ENCODE measurements at regions not wholly inside any gene's neighbourhood (a gene's known extent, or its start where the extent isn't known, plus 50 kb on each side); places are given as distances from the start of the nearest gene placed in this dataset.

DNA sequence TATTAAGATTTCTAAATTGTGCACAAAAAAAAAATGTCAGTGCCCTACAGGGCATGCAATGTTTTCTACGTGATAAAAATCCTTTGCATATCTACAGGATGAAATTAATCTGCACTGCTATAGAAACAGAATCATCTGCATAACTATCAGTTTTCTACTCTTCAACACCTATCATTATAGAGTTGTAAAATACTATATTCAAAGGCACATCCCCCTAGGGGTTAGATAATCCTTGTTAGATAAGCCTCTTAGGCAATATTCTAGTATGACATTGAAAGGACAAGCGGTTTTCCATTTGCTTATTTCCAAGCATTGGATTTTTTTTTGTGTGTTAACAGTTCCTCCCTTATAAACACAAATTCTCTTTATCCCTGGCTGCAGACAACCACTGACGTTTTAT lies 98.7 kb upstream of the LAMA2 start:
- Histone ChIP-seq H4K20me1 (ENCODE audit: insufficient read depth) (no peaks in the 10 kb centered on the region), H3K79me2 (ENCODE audit: insufficient read depth) (no peaks in the 10 kb centered on the region), H3K9me3 (ENCODE audit: low read depth) (no peaks in the 10 kb centered on the region), H2AFZ (no peak overlapping the region), H3K4me1 (ENCODE audit: insufficient read depth) (no peaks in the 10 kb centered on the region), H3K27ac (no peak overlapping the region), H3F3A (ENCODE audit: insufficient read depth) (no peaks in the 10 kb centered on the region), H3K4me2 (ENCODE audit: unreplicated experiment) (no peak overlapping the region), H3K36me3 (ENCODE audit: low read depth) (no peaks in the 10 kb centered on the region), H3K27me3 (replicated peaks; ENCODE audit: insufficient read depth) (no peaks in the 10 kb centered on the region), H3K9ac (no peak overlapping the region), H3K9me2 (ENCODE audit: insufficient read depth) (0 out of 2 replicates have a peak, but pooled peaks cover 3% of the 10 kb centered on the region), H3K4me3 (no peak overlapping the region)
- no peak for DNase-seq
- in situ Hi-C loops (cut with MboI) = no loop called here
- TF ChIP-seq EZH2 (IDR thresholded peaks at IDR 0.05; ENCODE audit: insufficient read depth, poor library complexity, severe bottlenecking) (no peak), EZH2phosphoT487 (IDR thresholded peaks at IDR 0.05; ENCODE audit: insufficient read depth, low read depth) (no peak)
- WGBS, 2 experiments (ENCODE audit: low coverage in 1 of 2, low lambda C conversion rate in 2 of 2, missing lambda C conversion rate in 2 of 2) = 41 to 43% methylated on average over 3 of the region's 3 CpGs

DNA sequence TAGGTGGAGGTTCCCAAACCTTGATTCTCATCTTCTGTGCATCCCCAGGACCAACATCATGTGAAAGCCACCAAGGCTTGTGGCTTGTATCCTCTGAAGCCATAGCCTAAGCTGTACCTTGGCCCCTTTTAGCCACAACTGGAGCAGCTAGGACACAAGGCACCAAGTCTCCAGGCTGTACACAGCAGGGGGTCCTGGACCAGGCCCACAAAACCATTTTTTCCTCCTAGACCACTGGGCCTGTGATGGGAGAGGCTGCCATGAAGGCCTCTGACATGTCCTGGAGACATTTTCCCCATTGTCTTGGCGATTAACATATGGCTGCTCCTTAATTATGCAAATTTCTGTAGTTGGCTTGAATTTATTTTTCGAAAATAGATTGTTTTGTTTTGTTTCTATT lies 114.8 kb upstream of the LAMA2 start:
- in situ Hi-C loops (cut with MboI) = no loop called here
- no peaks in the 10 kb centered on the region for H3K36me3 ChIP-seq (ENCODE audit: low read depth)
- no peaks in the 10 kb centered on the region for H3K79me2 ChIP-seq (ENCODE audit: insufficient read depth)
- no peak overlapping the region for H3K9ac ChIP-seq
- no peak overlapping the region for H2AFZ ChIP-seq
- H3K4me2 ChIP-seq (ENCODE audit: unreplicated experiment) = no peak overlapping the region
- H3K27me3 ChIP-seq (replicated peaks; ENCODE audit: insufficient read depth) = no peaks in the 10 kb centered on the region
- H3K9me2 ChIP-seq (ENCODE audit: insufficient read depth) = no peaks in the 10 kb centered on the region
- TF ChIP-seq EZH2phosphoT487 (IDR thresholded peaks at IDR 0.05; ENCODE audit: insufficient read depth, low read depth) = no peak
- no peak for TF ChIP-seq EZH2 (IDR thresholded peaks at IDR 0.05; ENCODE audit: insufficient read depth, poor library complexity, severe bottlenecking)
- no peak overlapping the region for H3K4me3 ChIP-seq
- no peaks in the 10 kb centered on the region for H3K4me1 ChIP-seq (ENCODE audit: insufficient read depth)
- 17 to 20% methylated on average over 2 of the region's 2 CpGs for WGBS, 2 experiments (ENCODE audit: low coverage in 1 of 2, low lambda C conversion rate in 2 of 2, missing lambda C conversion rate in 2 of 2)
- DNase-seq = no peak
- no peak overlapping the region for H3K27ac ChIP-seq
- H4K20me1 ChIP-seq (ENCODE audit: insufficient read depth) = no peaks in the 10 kb centered on the region
- H3F3A ChIP-seq (ENCODE audit: insufficient read depth) = no peaks in the 10 kb centered on the region
- no peaks in the 10 kb centered on the region for H3K9me3 ChIP-seq (ENCODE audit: low read depth)

DNA sequence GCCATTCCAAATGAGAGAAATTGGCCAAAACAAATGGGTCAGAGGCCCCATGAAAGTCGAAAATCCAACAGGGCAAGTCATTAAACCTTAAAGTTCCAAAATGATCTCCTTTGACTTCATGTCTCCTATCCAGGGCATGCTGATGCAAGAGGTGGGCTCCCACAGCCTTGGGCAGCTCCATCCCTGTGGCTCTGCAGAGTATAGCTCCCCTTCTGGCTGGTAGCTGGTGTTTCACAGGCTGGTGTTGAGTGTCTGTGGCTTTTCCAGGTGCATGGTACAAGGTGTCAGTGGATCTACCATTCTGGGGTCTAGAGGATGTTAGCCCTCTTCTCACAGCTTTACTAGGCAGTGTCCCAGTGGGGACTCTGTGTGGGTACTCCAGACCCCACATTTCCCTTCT lies 115.2 kb upstream of the LAMA2 start:
- in situ Hi-C loops (cut with MboI) = no loop called here

DNA sequence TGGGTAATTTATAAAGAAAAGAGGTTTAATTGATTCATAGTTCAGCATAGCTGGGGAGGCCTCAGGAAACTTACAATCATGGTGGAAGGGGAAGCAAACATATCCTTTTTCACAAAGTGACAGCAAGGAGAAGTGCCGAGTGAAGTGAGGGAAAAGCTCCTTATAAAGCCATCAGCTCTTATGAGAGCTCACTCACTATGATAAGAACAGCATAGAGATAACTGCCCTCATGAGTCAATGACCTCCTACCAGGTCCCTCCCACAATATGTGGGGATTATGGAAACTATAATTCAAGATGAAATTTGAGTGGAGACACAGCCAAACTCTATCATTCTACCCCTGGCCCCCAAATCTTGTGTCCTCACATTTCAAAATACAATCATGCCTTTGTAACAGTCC lies 115.8 kb upstream of the LAMA2 start:
- in situ Hi-C loops (cut with MboI) = no loop called here
- DNase-seq = no peak
- Histone ChIP-seq H3K4me3 (no peak overlapping the region), H3K9me2 (ENCODE audit: insufficient read depth) (no peaks in the 10 kb centered on the region), H3K9me3 (ENCODE audit: low read depth) (no peaks in the 10 kb centered on the region), H3K27ac (no peak overlapping the region), H3K4me1 (ENCODE audit: insufficient read depth) (no peaks in the 10 kb centered on the region), H3K9ac (no peak overlapping the region), H3K36me3 (ENCODE audit: low read depth) (no peaks in the 10 kb centered on the region), H2AFZ (no peak overlapping the region), H3K27me3 (replicated peaks; ENCODE audit: insufficient read depth) (0 out of 2 replicates have a peak, but pooled peaks cover 3% of the 10 kb centered on the region), H3K4me2 (ENCODE audit: unreplicated experiment) (no peak overlapping the region), H4K20me1 (ENCODE audit: insufficient read depth) (no peaks in the 10 kb centered on the region), H3F3A (ENCODE audit: insufficient read depth) (no peaks in the 10 kb centered on the region), H3K79me2 (ENCODE audit: insufficient read depth) (no peaks in the 10 kb centered on the region)
- TF ChIP-seq EZH2phosphoT487 (IDR thresholded peaks at IDR 0.05; ENCODE audit: insufficient read depth, low read depth) (no peak), EZH2 (IDR thresholded peaks at IDR 0.05; ENCODE audit: insufficient read depth, poor library complexity, severe bottlenecking) (no peak)
- 90 to 92% methylated on average over 1 of the region's 1 CpG for WGBS, 2 experiments (ENCODE audit: low coverage in 1 of 2, low lambda C conversion rate in 2 of 2, missing lambda C conversion rate in 2 of 2)

More for the DNA sequence above, 115.2 kb upstream of the LAMA2 start:
- 20 to 26% methylated on average over 1 of the region's 1 CpG for WGBS, 2 experiments (ENCODE audit: low coverage in 1 of 2, low lambda C conversion rate in 2 of 2, missing lambda C conversion rate in 2 of 2)
- Histone ChIP-seq H3K9me3 (ENCODE audit: low read depth) (no peaks in the 10 kb centered on the region), H2AFZ (no peak overlapping the region), H3K4me1 (ENCODE audit: insufficient read depth) (no peaks in the 10 kb centered on the region), H3K4me3 (no peak overlapping the region), H3K4me2 (ENCODE audit: unreplicated experiment) (no peak overlapping the region), H3F3A (ENCODE audit: insufficient read depth) (no peaks in the 10 kb centered on the region), H3K36me3 (ENCODE audit: low read depth) (no peaks in the 10 kb centered on the region), H3K79me2 (ENCODE audit: insufficient read depth) (no peaks in the 10 kb centered on the region), H3K9me2 (ENCODE audit: insufficient read depth) (no peaks in the 10 kb centered on the region), H4K20me1 (ENCODE audit: insufficient read depth) (no peaks in the 10 kb centered on the region), H3K9ac (no peak overlapping the region), H3K27me3 (replicated peaks; ENCODE audit: insufficient read depth) (0 out of 2 replicates have a peak, but pooled peaks cover 3% of the 10 kb centered on the region), H3K27ac (no peak overlapping the region)
- TF ChIP-seq EZH2phosphoT487 (IDR thresholded peaks at IDR 0.05; ENCODE audit: insufficient read depth, low read depth) = no peak
- TF ChIP-seq EZH2 (IDR thresholded peaks at IDR 0.05; ENCODE audit: insufficient read depth, poor library complexity, severe bottlenecking) = no peak
- DNase-seq = no peak

All from GM23248 (cell line).